HG02970 (cell line): ENCODE measurements at regions not wholly inside any gene's neighbourhood (a gene's known extent, or its start where the extent isn't known, plus 50 kb on each side); places are given as distances from the start of the nearest gene placed in this dataset.
"Not testable (repeated sequence)": the region's sequence is repeated elsewhere in the genome, so short reads cannot be mapped to it uniquely, and the experiment has no call there.

Experiments used
- ATAC-seq: cut with Tn5 transposase; IDR thresholded peaks from one replicate; pipeline ENCODE4 v1.9.1; 2021; ENCODE audit warnings: mild to moderate bottlenecking, moderate library complexity, moderate number of reproducible peaks; ENCODE audit not compliant: unreplicated experiment, low FRiP score

- not testable (repeated sequence) for ATAC-seq
Observed at GRCh38 chr16:88224131-88224898, 158.4 kb upstream of the ZNF469 start.

- not testable (repeated sequence) for ATAC-seq
Observed at GRCh38 chr16:88225640-88226230, 157.0 kb upstream of the ZNF469 start.

GRCh38 chr16:88226302-88226701 is 156.5 kb upstream of the ZNF469 start:
- not testable (repeated sequence) for ATAC-seq

GRCh38 chr16:88227026-88227721 is 155.6 kb upstream of the ZNF469 start:
- not testable (repeated sequence) for ATAC-seq

- ATAC-seq, result not testable (repeated sequence)
Observed at GRCh38 chr16:88227722-88228482, 154.9 kb upstream of the ZNF469 start.

GRCh38 chr16:88228751-88229150 is 154.0 kb upstream of the ZNF469 start:
- ATAC-seq, result not testable (repeated sequence)

GRCh38 chr16:88229710-88230109 is 153.0 kb upstream of the ZNF469 start:
- not testable (repeated sequence) for ATAC-seq

- not testable (repeated sequence) for ATAC-seq
Observed at GRCh38 chr16:88230276-88230966, 152.3 kb upstream of the ZNF469 start.

- not testable (repeated sequence) for ATAC-seq
Observed at GRCh38 chr16:88230967-88231615, 151.7 kb upstream of the ZNF469 start.

GRCh38 chr16:88231839-88232238 is 150.9 kb upstream of the ZNF469 start:
- ATAC-seq, result not testable (repeated sequence)

- not testable (repeated sequence) for ATAC-seq
Observed at GRCh38 chr16:88232401-88233258, 150.1 kb upstream of the ZNF469 start.

GRCh38 chr16:88233621-88234420 is 148.9 kb upstream of the ZNF469 start:
- not testable (repeated sequence) for ATAC-seq

GRCh38 chr16:88234421-88235271 is 148.1 kb upstream of the ZNF469 start:
- ATAC-seq, result not testable (repeated sequence)

- ATAC-seq, result not testable (repeated sequence)
Observed at GRCh38 chr16:88235691-88236090, 147.1 kb upstream of the ZNF469 start.

GRCh38 chr16:88236229-88236628 is 146.5 kb upstream of the ZNF469 start:
- ATAC-seq, result not testable (repeated sequence)

- ATAC-seq, result not testable (repeated sequence)
Observed at GRCh38 chr16:88237314-88237713, 145.4 kb upstream of the ZNF469 start.
